SU-DHL-6 (cell line): ENCODE measurements at regions not wholly inside any gene's neighbourhood (a gene's known extent, or its start where the extent isn't known, plus 50 kb on each side); places are given as distances from the start of the nearest gene placed in this dataset.

Source experiments
- H2AFZ ChIP-seq: fragments of 200-600 bp; sonication (generic); 2 replicates; pipeline ENCODE4 v1.6.1; 2014; ENCODE audit warnings: low read depth, mild to moderate bottlenecking, moderate library complexity, mixed read lengths, antibody characterized with exemption, low read length; ENCODE audit not compliant: severe bottlenecking
- H3F3A ChIP-seq: fragments of 200-600 bp; shearing (Covaris generic); 2 replicates; pipeline ENCODE4 v1.6.0; 2016; ENCODE audit warnings: antibody characterized with exemption, mild to moderate bottlenecking; ENCODE audit not compliant: insufficient read depth
- H3K27ac ChIP-seq: fragments of 200-600 bp; sonication (generic); 2 replicates; pipeline ENCODE4 v1.5.1; 2016; ENCODE audit warnings: low read depth, mild to moderate bottlenecking, low read length, moderate library complexity, mixed read lengths
- H3K27me3 ChIP-seq: fragments of 200-600 bp; sonication (generic), shearing (Covaris generic); 2 replicates; pipeline ENCODE4 v1.6.0; 2014; ENCODE audit warnings: mild to moderate bottlenecking, low read length
- H3K36me3 ChIP-seq: fragments of 200-600 bp; sonication (generic); 2 replicates; pipeline ENCODE4 v1.6.1; 2014; ENCODE audit warnings: mild to moderate bottlenecking, low read length, mixed read lengths
- H3K4me2 ChIP-seq: fragments of 300-600, 200-600 bp; shearing (Covaris generic), sonication (generic); 2 replicates; pipeline ENCODE4 v1.6.0; 2014; ENCODE audit warnings: low read length, low read depth, mild to moderate bottlenecking; ENCODE audit not compliant: poor library complexity, severe bottlenecking
- H3K4me3 ChIP-seq: fragments of 200-600 bp; sonication (generic); 2 replicates; pipeline ENCODE4 v1.5.1; 2014; ENCODE audit warnings: antibody characterized with exemption, low read length, mild to moderate bottlenecking, mixed read lengths; ENCODE audit not compliant: insufficient read depth, poor library complexity, severe bottlenecking
- H3K79me2 ChIP-seq: fragments of 200-600 bp; sonication (generic); 2 replicates; pipeline ENCODE4 v1.6.1; 2014; ENCODE audit warnings: mild to moderate bottlenecking, low read length, moderate library complexity; ENCODE audit not compliant: insufficient read depth
- H3K9ac ChIP-seq: fragments of 200-600 bp; sonication (generic); 2 replicates; pipeline ENCODE4 v1.7.0; 2014; ENCODE audit warnings: mild to moderate bottlenecking, low read length
- H3K9me2 ChIP-seq: fragments of 200-600 bp; sonication (generic); replicated peaks from 2 replicates; pipeline ENCODE4 v1.6.1; 2014; ENCODE audit warnings: low read length; ENCODE audit not compliant: insufficient read depth
- H3K9me3 ChIP-seq: fragments of 200-600 bp; sonication (generic); 2 replicates; pipeline ENCODE4 v1.6.1; 2014; ENCODE audit warnings: low read length, mixed read lengths; ENCODE audit not compliant: insufficient read depth
- H4K20me1 ChIP-seq: fragments of 200-600 bp; sonication (generic); 2 replicates; pipeline ENCODE4 v1.6.1; 2014; ENCODE audit warnings: low read depth, mild to moderate bottlenecking, antibody characterized with exemption, low read length, moderate library complexity, mixed read lengths
- EZH2phosphoT487 ChIP-seq: fragments of 200-600 bp; sonication (generic), shearing (Covaris generic); conservative IDR thresholded peaks from 2 replicates; pipeline ENCODE4 v1.6.1; 2018; ENCODE audit warnings: mild to moderate bottlenecking, antibody characterized with exemption, low read length, moderate library complexity, mixed read lengths
- TF ChIP-seq, protein P1 (sequence below): fragments of 200-600 bp; sonication (generic); IDR thresholded peaks from one replicate; pipeline ENCODE4 v1.5.1; 2017; ENCODE audit warnings: antibody characterized with exemption, mild to moderate bottlenecking, low read length, moderate library complexity; ENCODE audit not compliant: insufficient read depth, poor library complexity, severe bottlenecking

DNA sequence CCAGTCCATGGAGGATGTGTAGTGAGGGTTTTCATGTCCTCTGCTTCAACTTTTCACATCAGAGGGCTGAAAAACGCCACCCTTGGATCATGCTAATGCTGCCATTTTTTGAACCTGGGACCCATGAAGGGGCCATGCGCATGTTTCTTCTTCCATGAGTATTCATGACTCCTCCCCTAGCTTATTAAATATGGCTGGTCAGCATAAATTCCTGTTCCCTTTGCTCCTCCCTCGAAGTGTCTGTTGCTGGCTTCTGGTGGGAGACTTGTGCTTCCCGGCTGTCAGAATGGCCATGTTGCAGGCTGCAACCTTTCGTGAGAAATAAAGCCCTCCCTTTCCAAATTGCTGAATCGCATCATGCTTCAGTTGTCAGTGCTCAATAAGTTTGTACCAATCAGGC is 711.2 kb upstream of the KIRREL3 start:
- no peak overlapping the region for H3K4me3 ChIP-seq
- H2AFZ ChIP-seq = no peak overlapping the region
- H4K20me1 ChIP-seq = no peaks in the 10 kb centered on the region
- no peak overlapping the region for H3K9ac ChIP-seq
- no peaks in the 10 kb centered on the region for H3K36me3 ChIP-seq
- no peak overlapping the region for H3K4me2 ChIP-seq
- TF ChIP-seq, protein P1, sequence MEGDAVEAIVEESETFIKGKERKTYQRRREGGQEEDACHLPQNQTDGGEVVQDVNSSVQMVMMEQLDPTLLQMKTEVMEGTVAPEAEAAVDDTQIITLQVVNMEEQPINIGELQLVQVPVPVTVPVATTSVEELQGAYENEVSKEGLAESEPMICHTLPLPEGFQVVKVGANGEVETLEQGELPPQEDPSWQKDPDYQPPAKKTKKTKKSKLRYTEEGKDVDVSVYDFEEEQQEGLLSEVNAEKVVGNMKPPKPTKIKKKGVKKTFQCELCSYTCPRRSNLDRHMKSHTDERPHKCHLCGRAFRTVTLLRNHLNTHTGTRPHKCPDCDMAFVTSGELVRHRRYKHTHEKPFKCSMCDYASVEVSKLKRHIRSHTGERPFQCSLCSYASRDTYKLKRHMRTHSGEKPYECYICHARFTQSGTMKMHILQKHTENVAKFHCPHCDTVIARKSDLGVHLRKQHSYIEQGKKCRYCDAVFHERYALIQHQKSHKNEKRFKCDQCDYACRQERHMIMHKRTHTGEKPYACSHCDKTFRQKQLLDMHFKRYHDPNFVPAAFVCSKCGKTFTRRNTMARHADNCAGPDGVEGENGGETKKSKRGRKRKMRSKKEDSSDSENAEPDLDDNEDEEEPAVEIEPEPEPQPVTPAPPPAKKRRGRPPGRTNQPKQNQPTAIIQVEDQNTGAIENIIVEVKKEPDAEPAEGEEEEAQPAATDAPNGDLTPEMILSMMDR = no peak
- TF ChIP-seq EZH2phosphoT487 = no peak
- no peaks in the 10 kb centered on the region for H3K79me2 ChIP-seq
- no peaks in the 10 kb centered on the region for H3F3A ChIP-seq
- H3K9me3 ChIP-seq = no peaks in the 10 kb centered on the region
- no peaks in the 10 kb centered on the region for H3K9me2 ChIP-seq
- H3K27me3 ChIP-seq = no peaks in the 10 kb centered on the region
- no peak overlapping the region for H3K27ac ChIP-seq

DNA sequence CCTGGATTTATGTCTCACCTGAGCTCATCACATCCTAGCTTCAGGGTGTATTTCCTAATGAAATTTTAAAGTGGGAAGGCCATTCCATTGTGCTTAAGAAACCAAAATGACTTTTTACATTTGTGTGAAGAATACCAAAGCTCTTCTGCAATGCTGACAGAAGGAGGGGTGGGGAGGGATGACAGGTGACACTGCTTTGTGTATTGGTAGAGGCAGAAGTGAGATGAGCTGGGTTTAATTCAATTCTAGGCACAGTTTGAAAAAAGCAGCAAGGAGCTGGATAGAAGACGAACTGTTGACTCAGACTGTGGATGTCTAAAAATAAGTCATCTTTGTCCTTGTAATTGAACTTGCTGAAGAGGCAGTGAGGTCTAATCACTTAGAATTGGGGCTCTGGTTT is 710.3 kb upstream of the KIRREL3 start:
- Histone ChIP-seq H4K20me1 (no peaks in the 10 kb centered on the region), H3K9me3 (no peaks in the 10 kb centered on the region), H3K27me3 (no peaks in the 10 kb centered on the region), H3K36me3 (no peaks in the 10 kb centered on the region), H3K79me2 (no peaks in the 10 kb centered on the region), H3K27ac (no peak overlapping the region), H3K4me3 (no peak overlapping the region), H3K9ac (no peak overlapping the region), H3K4me2 (no peak overlapping the region), H2AFZ (no peak overlapping the region), H3F3A (no peaks in the 10 kb centered on the region), H3K9me2 (no peaks in the 10 kb centered on the region)
- no peak for TF ChIP-seq EZH2phosphoT487
- TF ChIP-seq, protein P1 = no peak

DNA sequence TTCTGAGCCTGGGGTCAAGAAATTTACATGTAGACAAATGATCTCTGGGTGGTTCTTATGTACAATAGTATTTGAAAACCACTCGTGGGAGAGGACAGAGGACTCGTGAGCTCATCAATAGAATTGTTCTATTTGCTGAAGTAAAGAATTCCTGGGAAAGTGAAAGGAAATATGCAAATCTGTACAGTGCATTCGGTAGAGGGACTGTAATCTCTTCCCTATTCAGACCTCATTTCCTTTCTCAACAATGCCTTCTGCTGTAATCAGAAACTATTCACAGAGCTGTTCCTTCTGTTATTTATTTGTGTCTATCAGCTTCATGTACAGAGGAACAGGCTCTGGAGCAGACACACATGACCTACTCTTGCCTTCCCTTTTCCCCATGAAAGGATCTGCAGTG is 709.4 kb upstream of the KIRREL3 start:
- no peaks in the 10 kb centered on the region for H3F3A ChIP-seq
- H4K20me1 ChIP-seq = no peaks in the 10 kb centered on the region
- no peaks in the 10 kb centered on the region for H3K9me2 ChIP-seq
- H3K4me3 ChIP-seq = no peak overlapping the region
- H3K9ac ChIP-seq = no peak overlapping the region
- no peaks in the 10 kb centered on the region for H3K27me3 ChIP-seq
- H3K79me2 ChIP-seq = no peaks in the 10 kb centered on the region
- no peak overlapping the region for H2AFZ ChIP-seq
- H3K4me2 ChIP-seq = no peak overlapping the region
- no peak overlapping the region for H3K27ac ChIP-seq
- no peaks in the 10 kb centered on the region for H3K9me3 ChIP-seq
- no peak for TF ChIP-seq EZH2phosphoT487
- TF ChIP-seq, protein P1 = no peak
- H3K36me3 ChIP-seq = no peaks in the 10 kb centered on the region

DNA sequence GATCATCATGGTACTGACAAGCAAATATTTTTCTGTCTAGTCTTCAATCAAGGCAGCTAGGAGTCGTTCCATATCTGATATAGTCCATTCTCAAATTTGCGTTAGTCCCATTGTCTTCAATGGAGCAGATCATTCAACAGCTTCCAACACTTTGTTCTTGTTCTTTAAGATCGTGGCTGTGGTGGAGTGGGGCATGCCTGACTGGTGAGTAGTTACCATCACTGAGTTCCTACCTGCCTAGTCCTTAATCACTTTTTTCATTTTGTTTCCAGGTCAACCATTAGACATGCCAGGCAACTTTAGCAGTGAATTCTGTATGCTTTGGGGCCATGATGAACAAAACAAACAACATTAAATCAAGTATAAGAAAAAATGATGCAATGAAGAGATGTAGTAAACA is 693.1 kb upstream of the KIRREL3 start:
- Histone ChIP-seq H4K20me1 (no peaks in the 10 kb centered on the region), H3K79me2 (no peaks in the 10 kb centered on the region), H3K4me3 (no peak overlapping the region), H3K27me3 (no peaks in the 10 kb centered on the region), H3K4me2 (no peak overlapping the region), H3K9me2 (no peaks in the 10 kb centered on the region), H3K36me3 (no peaks in the 10 kb centered on the region), H3K9me3 (no peaks in the 10 kb centered on the region), H3F3A (no peaks in the 10 kb centered on the region), H2AFZ (no peak overlapping the region), H3K27ac (no peak overlapping the region), H3K9ac (no peak overlapping the region)
- TF ChIP-seq, protein P1 = no peak
- TF ChIP-seq EZH2phosphoT487 = no peak
